Adrenal gland (tissue), 9 donors: ENCODE measurements at regions not wholly inside any gene's neighbourhood (a gene's known extent, or its start where the extent isn't known, plus 50 kb on each side); places are given as distances from the start of the nearest gene placed in this dataset.
"Not testable (repeated sequence)": the region's sequence is repeated elsewhere in the genome, so short reads cannot be mapped to it uniquely, and the experiment has no call there.

Experiments
- DNase-seq, 7 donors: peaks; one replicate each; pipeline ENCODE4 v3.0.0-alpha.2; 2019 to 2020
- H3K27ac ChIP-seq, 5 donors: fragments of 200-600 bp; sonication (generic) in 4 of 5; 1 replicate in 3 of 5; 2 replicates in 2 of 5; pipeline versions ENCODE4 v1.5.1 to v1.8.0; 2016 to 2020; ENCODE audit warnings: mild to moderate bottlenecking in 1 of 5
- H3K27me3 ChIP-seq: fragments of 200-600 bp; 2 replicates; pipeline ENCODE4 v1.8.0; 2021
- H3K36me3 ChIP-seq, 2 donors: fragments of 200-600 bp; replicated peaks in 1 of 2; 1 replicate in 1 of 2; 2 replicates in 1 of 2; pipeline versions ENCODE4 v1.5.1 to v1.8.0; 2018 to 2022
- H3K4me1 ChIP-seq, 2 donors: fragments of 200-600 bp; replicated peaks in 1 of 2; 1 replicate in 1 of 2; 2 replicates in 1 of 2; pipeline versions ENCODE4 v1.5.1 to v1.8.0; 2018 to 2021
- H3K4me3 ChIP-seq, 4 donors: fragments of 200-600 bp; sonication (generic) in 3 of 4; one replicate each; pipeline ENCODE4 v1.5.1; 2016 to 2018
- H3K9me3 ChIP-seq, 3 donors: fragments of 200-600 bp; sonication (generic) in 1 of 3; replicated peaks in 1 of 3; 1 replicate in 2 of 3; 2 replicates in 1 of 3; pipeline versions ENCODE4 v1.5.1 to v1.8.0; 2016 to 2021
- POLR2A ChIP-seq, 2 donors: fragments of 450-650 bp; IDR thresholded peaks; one replicate each; pipeline ENCODE4 v1.6.1; 2017; ENCODE audit warnings: antibody characterized with exemption in 2 of 2, mild to moderate bottlenecking in 2 of 2, moderate library complexity in 1 of 2
- WGBS, 4 donors: extraction: QIAGEN DNeasy Blood & Tissue Kit in 2 of 4; methylation state at CpG; one replicate each; pipeline versions ENCODE4 v1.1.5 to v1.1.7; 2013 to 2017; 5-methylcytosine and 5-hydroxymethylcytosine counted together
- intact Hi-C, 2 donors: fragments of 100-400 bp; cut with DNase I; formaldehyde crosslinking; loops; one replicate each; pipeline versions ENCODE4 v1.14.1 to v1.15.0; 2022 to 2023
- TF ChIP-seq, protein P1 (sequence below), 6 experiments: fragments of 450-650 bp in 4 of 6; fragments of 200-600 bp in 2 of 6; sonication (generic) in 1 of 6; IDR thresholded peaks; 1 replicate in 5 of 6; 2 replicates in 1 of 6; pipeline versions ENCODE4 v1.5.1 to v1.8.0; 2016 to 2021; ENCODE audit warnings: antibody characterized with exemption in 6 of 6, mild to moderate bottlenecking in 2 of 6, moderate library complexity in 1 of 6
- donor health status: healthy with polysubstance abuse.
- donor health status: Bipolar disorder and iron deficiency.
- donor health status: DM: yes; HTN: yes; CAD: no.
- donor health status: DM: no; HTN: no; CAD: no.
- donor health status: DM: no; HTN: no; CAD: no.

DNA sequence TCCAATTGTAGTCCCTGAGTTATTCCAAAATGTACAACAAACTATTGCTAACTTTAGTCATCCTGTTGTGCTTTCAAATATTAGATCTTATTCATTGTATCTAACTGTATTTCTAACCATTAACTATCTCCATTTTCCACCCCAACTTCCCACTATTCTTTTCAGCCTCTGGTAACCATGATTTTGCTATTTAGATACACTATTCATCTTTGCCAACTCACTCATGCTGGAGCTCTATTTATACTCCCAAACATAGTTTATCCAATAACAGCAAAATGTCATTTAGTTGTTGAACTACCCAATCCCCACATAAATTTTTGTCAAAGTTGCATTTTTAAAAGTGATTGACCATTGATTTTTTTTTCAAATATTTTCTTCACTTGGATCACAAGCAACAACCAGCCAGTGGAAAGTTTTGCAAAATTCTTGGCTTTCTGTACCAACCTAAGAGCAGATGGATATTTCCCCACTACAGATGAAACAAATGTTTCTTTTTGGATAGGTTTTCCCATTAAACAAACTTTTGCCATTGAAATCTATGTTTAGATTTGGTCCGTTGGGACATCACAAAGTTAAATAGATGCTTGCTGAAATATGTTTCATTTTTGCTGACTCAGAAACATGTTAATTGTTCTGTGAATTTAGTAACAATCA, 866.0 kb downstream of the LTN1 start:
- no peak overlapping the region for H3K4me3 ChIP-seq
- no peaks in the 10 kb centered on the region for H3K4me1 ChIP-seq
- DNase-seq, result no peak
- H3K9me3 ChIP-seq, result no peaks in the 10 kb centered on the region
- no peaks in the 10 kb centered on the region for H3K36me3 ChIP-seq
- H3K27ac ChIP-seq, result no peak overlapping the region
- WGBS, 4 donors, result 56 to 67% (median 62%) methylated on average over 1 of the region's 1 CpG
- TF ChIP-seq, protein P1, sequence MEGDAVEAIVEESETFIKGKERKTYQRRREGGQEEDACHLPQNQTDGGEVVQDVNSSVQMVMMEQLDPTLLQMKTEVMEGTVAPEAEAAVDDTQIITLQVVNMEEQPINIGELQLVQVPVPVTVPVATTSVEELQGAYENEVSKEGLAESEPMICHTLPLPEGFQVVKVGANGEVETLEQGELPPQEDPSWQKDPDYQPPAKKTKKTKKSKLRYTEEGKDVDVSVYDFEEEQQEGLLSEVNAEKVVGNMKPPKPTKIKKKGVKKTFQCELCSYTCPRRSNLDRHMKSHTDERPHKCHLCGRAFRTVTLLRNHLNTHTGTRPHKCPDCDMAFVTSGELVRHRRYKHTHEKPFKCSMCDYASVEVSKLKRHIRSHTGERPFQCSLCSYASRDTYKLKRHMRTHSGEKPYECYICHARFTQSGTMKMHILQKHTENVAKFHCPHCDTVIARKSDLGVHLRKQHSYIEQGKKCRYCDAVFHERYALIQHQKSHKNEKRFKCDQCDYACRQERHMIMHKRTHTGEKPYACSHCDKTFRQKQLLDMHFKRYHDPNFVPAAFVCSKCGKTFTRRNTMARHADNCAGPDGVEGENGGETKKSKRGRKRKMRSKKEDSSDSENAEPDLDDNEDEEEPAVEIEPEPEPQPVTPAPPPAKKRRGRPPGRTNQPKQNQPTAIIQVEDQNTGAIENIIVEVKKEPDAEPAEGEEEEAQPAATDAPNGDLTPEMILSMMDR (IDR thresholded peaks at IDR 0.05), result no peak
- TF ChIP-seq POLR2A (IDR thresholded peaks at IDR 0.05), result no peak
- intact Hi-C loops, result no loop called here
- H3K27me3 ChIP-seq, result no peaks in the 10 kb centered on the region

DNA sequence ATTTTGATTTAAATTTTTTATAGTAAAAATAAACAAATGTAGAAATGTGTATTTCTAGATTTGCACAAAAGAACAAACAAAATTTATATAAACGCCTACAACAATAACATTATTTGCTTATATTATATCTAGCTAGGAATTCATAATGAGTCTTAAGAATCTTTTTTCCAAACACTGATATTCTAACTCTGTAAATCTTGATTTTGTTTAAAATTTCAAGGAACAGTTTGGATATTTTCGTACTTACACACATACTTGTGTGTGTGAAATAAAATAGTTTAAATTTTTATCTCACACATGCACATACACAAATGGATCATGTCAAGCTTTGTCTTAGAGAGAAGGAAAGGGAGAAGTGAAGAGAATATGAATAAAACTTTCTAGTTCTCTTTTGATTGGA, 868.1 kb downstream of the LTN1 start:
- H3K9me3 ChIP-seq, result no peaks in the 10 kb centered on the region
- intact Hi-C loops, result no loop called here
- H3K36me3 ChIP-seq, result no peaks in the 10 kb centered on the region
- H3K27ac ChIP-seq, result no peak overlapping the region
- no peaks in the 10 kb centered on the region for H3K4me1 ChIP-seq
- no peak overlapping the region for H3K4me3 ChIP-seq
- no peaks in the 10 kb centered on the region for H3K27me3 ChIP-seq
- TF ChIP-seq, protein P1 (IDR thresholded peaks at IDR 0.05), result no peak
- TF ChIP-seq POLR2A (IDR thresholded peaks at IDR 0.05), result no peak
- no peak for DNase-seq
- WGBS, 4 donors, result 59 to 73% (median 70%) methylated on average over 2 of the region's 2 CpGs

- Histone ChIP-seq H3K4me3 (no peak overlapping the region), H3K27me3 (no peaks in the 10 kb centered on the region), H3K9me3 (no peaks in the 10 kb centered on the region), H3K36me3 (no peaks in the 10 kb centered on the region), H3K4me1 (no peaks in the 10 kb centered on the region), H3K27ac (no peak overlapping the region)
- intact Hi-C loops, result no loop called here
- no peak for DNase-seq
- TF ChIP-seq, protein P1 (IDR thresholded peaks at IDR 0.05), result no peak
- no peak for TF ChIP-seq POLR2A (IDR thresholded peaks at IDR 0.05)
- 81 to 91% (median 85%) methylated on average over 3 of the region's 3 CpGs for WGBS, 4 donors
These were observed 874.1 kb downstream of the LTN1 start for GRCh38 chr21:28118570-28118969.

GRCh38 chr21:28114986-28115385, 877.7 kb downstream of the LTN1 start:
- intact Hi-C loops, H3K9me3 ChIP-seq, H3K27ac ChIP-seq, H3K27me3 ChIP-seq, H3K36me3 ChIP-seq, H3K4me1 ChIP-seq, DNase-seq, H3K4me3 ChIP-seq: not testable (repeated sequence)
- WGBS, 4 donors, result 73 to 84% (median 81%) methylated on average over 5 of the region's 5 CpGs

GRCh38 chr21:28113718-28114117, 879.0 kb downstream of the LTN1 start:
- no peaks in the 10 kb centered on the region for H3K9me3 ChIP-seq
- intact Hi-C loops, result no loop called here
- H3K4me3 ChIP-seq, result no peak overlapping the region
- no peak for DNase-seq
- no peaks in the 10 kb centered on the region for H3K27me3 ChIP-seq
- H3K27ac ChIP-seq, result no peak overlapping the region
- TF ChIP-seq POLR2A (IDR thresholded peaks at IDR 0.05), result no peak
- TF ChIP-seq, protein P1 (IDR thresholded peaks at IDR 0.05), result no peak
- H3K36me3 ChIP-seq, result no peaks in the 10 kb centered on the region
- H3K4me1 ChIP-seq, result no peaks in the 10 kb centered on the region
